Stromal cell of bone marrow (primary cell): ENCODE measurements at regions not wholly inside any gene's neighbourhood (a gene's known extent, or its start where the extent isn't known, plus 50 kb on each side); places are given as distances from the start of the nearest gene placed in this dataset.

Experiments
- DNase-seq: peaks from one replicate; pipeline ENCODE4 v3.0.0-alpha.2; 2012; ENCODE audit warnings: low read depth

DNA sequence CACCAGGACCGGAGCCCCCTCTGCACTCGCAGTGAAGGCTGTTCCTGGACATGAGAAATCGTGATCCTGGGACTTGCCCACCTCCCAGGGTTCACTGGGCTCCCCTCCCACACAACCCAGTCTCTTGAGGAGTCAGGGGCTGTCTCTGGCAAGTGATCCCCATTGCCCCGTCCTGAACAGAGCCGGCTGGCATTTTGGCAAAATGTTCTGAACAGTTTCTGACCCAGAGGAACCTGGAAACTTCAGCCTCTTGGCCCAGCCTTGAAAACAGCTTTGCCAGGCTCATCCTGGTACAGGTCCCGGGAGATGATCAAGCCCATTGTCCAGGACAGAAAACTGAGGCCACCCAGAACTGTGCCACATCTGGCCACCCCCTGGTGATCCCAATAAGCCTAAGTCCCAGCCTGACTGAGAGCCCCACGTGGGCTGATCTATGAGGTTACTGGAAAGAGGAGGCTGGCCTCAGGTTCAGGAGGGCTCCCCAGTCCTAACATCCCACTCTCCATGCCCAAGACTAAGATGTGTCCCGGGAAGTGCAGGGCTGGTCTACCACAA lies 115.7 kb downstream of the OAT start:
- DNase-seq: no peak

GRCh38 chr10:124301736-124302135 lies 117.0 kb downstream of the OAT start:
- no peak for DNase-seq

GRCh38 chr10:124300735-124301134 lies 118.0 kb downstream of the OAT start:
- no peak for DNase-seq

DNA sequence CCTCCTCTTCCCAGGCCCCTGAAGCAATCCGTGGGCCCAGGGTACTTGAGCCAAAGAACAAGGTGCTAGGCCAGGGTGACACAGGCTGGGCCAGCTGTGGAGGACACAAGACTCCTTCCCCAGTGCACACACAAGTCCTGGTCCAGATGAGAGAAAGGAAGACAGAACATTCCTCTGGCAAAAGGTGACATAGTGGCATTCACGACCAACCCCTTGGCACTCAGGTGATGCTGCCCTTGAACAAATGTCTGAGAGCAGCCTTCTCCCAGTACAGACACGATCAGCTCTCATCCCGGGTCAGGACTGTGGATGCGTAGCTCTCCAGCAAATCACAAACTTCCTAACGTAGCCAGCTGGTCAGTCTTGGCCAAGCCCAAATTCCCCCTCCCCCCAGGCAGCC lies 118.5 kb downstream of the OAT start:
- DNase-seq: no peak

GRCh38 chr10:124299696-124300095 lies 119.0 kb downstream of the OAT start:
- DNase-seq: no peak

GRCh38 chr10:124298891-124299290 lies 119.8 kb downstream of the OAT start:
- DNase-seq: no peak

- no peak for DNase-seq
Measured at GRCh38 chr10:124296813-124297788, 121.6 kb downstream of the OAT start.

DNA sequence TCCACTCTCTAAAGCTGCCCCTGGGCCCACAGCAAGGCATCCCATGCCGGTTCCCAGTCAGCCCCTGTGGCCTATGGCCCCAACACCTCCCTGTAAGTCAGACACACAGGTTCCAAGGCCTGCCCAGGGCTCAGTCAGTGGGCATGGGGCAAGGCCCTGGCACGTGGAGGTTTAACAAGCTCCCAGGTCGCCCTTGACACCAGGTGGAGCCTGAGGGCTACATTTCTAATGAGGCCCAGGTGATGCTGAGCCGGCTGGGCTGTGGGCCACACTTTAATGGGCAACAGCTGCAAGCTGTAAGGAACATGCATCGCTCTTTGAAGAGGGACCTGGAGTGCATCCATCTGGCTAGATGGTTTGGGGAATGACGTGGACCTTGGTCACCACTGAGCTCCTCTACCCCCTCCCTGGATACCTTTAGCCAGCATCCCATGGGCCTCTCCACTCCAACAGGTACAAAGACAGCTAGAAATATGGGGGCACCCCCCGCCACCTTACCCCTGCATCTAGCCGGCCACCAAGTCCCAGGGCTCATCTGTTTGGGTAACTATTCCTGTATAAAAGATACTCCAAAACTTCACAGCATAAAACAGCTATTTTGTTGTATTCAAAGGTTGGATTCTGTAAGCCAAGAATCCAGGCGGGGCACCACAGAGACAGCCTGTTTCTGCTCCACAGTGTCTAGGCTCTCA lies 122.5 kb downstream of the OAT start:
- DNase-seq: no peak

DNA sequence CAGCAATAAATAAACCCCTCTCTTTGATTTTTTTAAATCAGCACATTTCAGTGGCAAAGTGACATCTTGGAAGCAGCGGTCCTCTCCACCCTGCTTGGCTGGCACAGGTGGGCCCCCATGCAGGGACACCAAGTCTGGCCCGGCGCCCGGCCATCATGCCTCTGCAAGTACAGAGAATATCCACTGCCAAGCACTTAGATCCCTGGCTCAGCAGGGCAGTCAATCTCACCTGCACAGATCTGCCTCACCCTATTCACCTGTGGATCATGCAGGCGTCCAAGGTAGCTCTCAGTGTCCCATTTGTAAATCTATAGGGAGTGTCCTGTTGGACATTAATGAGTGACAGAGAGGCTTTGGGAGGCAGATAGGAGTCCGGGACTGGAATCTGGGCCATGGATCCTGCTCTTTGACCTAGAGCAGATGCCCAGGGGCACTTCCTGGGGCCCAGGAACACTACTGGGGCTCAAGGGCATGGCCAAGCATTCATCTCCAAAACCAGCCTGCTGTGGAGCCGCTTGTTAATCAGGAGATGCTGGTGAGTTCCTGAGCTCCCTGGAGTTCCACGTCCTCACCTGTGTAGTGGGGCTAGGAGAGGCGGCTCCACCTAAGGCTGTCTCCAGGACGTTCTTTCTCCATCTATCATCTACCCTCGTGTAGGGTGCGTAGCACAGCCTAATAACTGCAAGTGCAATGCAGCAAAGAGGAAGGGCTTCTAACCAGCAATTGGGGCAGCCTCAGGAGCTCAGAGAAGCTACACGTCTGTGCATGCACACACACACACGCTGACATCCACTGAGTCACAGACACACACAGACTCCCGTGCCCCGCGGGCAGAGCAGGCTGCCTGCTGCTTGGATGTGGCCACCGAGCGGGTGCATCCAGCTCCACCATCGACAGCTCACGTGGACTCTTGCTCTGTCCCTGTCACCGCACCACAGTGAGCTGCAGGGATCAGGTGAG lies 123.6 kb downstream of the OAT start:
- no peak for DNase-seq

DNA sequence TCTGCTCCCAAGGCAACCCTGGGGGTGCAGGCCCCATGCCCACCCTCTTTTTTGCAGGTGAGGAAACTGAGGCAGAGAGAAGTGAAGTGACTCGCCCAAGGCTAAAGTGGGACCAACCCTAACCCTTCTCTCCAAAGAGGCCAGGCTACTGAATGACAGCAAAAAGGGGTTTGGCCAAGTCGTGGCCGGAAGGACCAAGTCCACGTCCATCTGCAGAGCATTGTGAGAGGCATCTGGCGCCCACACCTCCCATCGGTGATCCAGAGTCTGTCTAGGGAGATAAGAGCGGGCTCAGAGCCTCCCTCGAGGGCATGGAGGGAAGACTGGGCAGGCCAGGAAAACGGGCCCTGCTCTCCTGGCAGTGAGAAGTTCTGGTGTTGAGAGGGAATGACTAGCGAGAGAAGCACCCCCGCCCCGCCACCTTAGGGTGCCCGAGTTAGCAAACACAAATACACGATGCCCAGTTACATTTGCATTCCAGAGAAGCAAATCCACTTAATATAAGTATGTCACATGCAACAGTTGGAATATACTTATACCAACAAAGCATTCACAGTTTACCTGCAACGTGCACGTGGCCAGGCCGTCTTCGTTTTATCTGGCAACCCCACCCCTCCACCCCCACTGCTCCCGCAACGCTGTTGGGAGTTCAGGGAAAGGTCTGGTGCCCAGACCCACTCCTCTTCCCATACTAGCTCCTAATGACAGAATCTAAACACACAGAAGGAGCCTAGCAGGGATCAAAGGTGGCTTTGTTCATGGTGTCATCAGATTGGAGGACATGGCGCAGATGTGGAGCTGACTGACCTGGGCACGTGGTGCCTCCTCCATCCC lies 124.9 kb downstream of the OAT start:
- no peak for DNase-seq

GRCh38 chr10:124292911-124293615 lies 125.7 kb downstream of the OAT start:
- DNase-seq: no peak

- no peak for DNase-seq
Measured at GRCh38 chr10:124291001-124291701, 127.6 kb downstream of the OAT start.

GRCh38 chr10:124289851-124290795 lies 128.6 kb downstream of the OAT start:
- DNase-seq: no peak

DNA sequence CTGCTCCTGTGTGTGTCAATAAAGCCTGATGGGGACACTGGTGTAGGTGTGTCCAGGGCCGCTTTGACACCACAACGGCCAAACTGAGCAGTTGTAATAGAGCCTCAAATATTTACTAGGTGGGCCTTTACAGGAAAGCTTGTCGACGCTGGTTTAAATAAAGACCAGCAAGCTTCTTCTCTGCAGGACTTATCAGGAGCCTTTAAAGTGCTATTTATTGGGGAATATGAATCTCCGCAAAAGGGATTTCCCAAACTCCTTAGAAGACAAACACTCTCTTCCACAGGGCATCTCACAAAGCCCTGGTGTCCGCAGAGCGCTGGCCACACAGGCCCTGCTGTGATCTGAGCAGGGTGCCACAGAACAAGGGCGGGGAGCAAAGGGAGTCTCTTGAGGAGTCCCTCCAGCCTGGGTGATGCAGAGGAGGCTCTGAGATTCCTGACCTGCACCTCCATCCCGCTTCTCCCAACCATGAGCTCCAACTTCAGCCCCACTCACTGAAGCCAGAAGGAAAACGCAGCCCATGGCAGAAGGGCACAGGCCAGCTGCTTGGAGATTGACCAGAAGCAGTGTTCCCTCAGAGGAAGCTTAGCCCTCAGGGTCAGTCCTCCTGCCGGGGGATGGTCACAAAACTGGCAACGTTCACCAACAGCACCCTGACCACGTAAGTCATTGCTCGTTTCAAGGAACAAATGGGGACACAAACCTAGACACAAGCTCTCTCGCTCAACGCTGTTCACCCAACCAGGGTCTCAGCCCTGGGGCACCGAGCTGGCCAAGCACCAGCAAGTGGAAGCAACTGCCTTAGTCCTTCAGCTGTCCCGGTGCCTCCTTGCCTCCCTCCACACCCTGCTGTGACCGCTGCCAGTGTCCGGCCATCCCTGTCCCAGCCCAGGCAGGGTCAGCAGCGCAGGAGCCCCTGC lies 129.5 kb downstream of the OAT start:
- DNase-seq: no peak

DNA sequence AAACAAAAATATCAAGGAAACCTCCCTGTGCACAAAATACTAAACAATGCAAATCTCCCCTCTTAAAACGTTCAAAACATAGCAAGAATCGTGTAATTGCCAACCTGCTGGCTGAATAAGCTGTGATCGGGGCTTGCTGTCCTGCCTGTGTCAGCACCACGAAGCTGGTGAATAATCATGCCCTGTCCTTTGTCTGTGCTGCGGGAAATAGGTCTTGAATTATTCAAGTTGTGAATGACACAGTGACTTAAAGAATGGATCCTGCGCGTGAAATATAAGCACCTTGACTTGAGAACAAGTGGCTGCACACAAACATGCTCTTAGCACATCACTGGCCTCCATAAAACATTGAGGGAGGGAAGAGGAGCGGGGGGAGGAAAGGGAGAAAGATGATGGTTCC lies 130.2 kb downstream of the OAT start:
- no peak for DNase-seq

DNA sequence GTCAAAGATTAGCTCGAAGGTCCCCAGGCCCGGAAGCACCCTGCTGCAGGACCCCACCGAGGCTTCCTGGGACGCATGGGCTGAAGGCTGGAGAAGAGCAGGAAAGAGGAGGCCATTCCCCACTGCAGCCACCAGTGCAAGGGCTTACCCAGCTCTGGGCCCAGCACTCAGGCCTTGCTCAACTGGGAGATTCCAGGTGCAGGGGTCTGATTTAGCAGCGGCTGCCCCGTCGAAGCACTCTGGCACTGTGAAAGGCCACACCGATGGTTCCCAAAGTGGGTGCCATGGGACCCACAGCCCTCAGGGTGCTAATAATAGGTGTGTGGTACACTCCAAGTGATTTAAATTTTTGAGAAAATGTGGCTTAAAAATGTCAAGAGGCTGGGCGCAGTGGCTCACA lies 130.9 kb downstream of the OAT start:
- no peak for DNase-seq

GRCh38 chr10:124287071-124287685 lies 131.5 kb downstream of the OAT start:
- no peak for DNase-seq
